IMR-90 (cell line): ENCODE measurements at regions not wholly inside any gene's neighbourhood (a gene's known extent, or its start where the extent isn't known, plus 50 kb on each side); places are given as distances from the start of the nearest gene placed in this dataset.

Experiments used
- ATAC-seq: fragments of 200-7000 bp; cut with Tn5 transposase; 2 replicates; pipeline ENCODE4 v1.9.1; 2020; ENCODE audit warnings: low read depth, mild to moderate bottlenecking, moderate library complexity
- BruUV-seq: library from RNA; stranded (reverse); fragments of 400-500 nt; replicated peaks from 2 replicates; lab custom pipeline; 2021; lab: Mats Ljungman, UMichigan
- CTCF ChIA-PET: fragments of 300-600 bp; formaldehyde crosslinking; extraction: SDS; loops from one replicate; lab custom pipeline; 2021; ENCODE audit warnings: antibody characterized with exemption; lab: Yijun Ruan, JAX
- POLR2A ChIA-PET: fragments of 300-600 bp; sonication (Branson Sonifier 250); formaldehyde crosslinking; loops from one replicate; lab custom pipeline; 2022; ENCODE audit warnings: antibody characterized with exemption; ENCODE audit not compliant: unreplicated experiment; lab: Charles Lee
- DNase-seq: peaks from one replicate; pipeline ENCODE4 v3.0.0; 2013
- H2AFZ ChIP-seq: replicated peaks from 2 replicates; pipeline ENCODE3; 2013; ENCODE audit warnings: low read length, mild to moderate bottlenecking; ENCODE audit not compliant: poor library complexity
- H2AK5ac ChIP-seq: 2 replicates; pipeline ENCODE4 v1.6.1; 2013; ENCODE audit warnings: low read depth, low read length, inconsistent platforms
- H2AK9ac ChIP-seq: replicated peaks from 2 replicates; pipeline ENCODE3; 2013; ENCODE audit warnings: mild to moderate bottlenecking, low read depth, low read length, moderate library complexity; ENCODE audit not compliant: poor library complexity
- H2BK120ac ChIP-seq: 2 replicates; pipeline ENCODE4 v1.6.1; 2013; ENCODE audit warnings: low read depth, low read length, inconsistent platforms
- H2BK15ac ChIP-seq: 3 replicates; pipeline ENCODE4 v1.6.1; 2013; ENCODE audit warnings: low read depth, low read length, inconsistent platforms
- H2BK20ac ChIP-seq: 2 replicates; pipeline ENCODE4 v1.6.1; 2013; ENCODE audit warnings: low read depth, mild to moderate bottlenecking, inconsistent platforms, low read length, moderate library complexity
- H2BK5ac ChIP-seq: 2 replicates; pipeline ENCODE4 v1.6.1; 2013; ENCODE audit warnings: mild to moderate bottlenecking, low read depth, low read length, inconsistent platforms; ENCODE audit not compliant: poor library complexity, severe bottlenecking
- H3K14ac ChIP-seq: replicated peaks from 2 replicates; pipeline ENCODE4 v1.6.1; 2013; ENCODE audit warnings: low read depth, low read length, inconsistent platforms
- H3K18ac ChIP-seq: 2 replicates; pipeline ENCODE4 v1.6.1; 2013; ENCODE audit warnings: low read depth, low read length, control low read depth
- H3K23ac ChIP-seq: 2 replicates; pipeline ENCODE4 v1.6.1; 2013; ENCODE audit warnings: low read depth, low read length, inconsistent platforms
- H3K27ac ChIP-seq: 2 replicates; pipeline ENCODE4 v1.5.1; 2013; ENCODE audit warnings: mild to moderate bottlenecking, control low read depth, low read length; ENCODE audit not compliant: insufficient read depth
- H3K27me3 ChIP-seq: 2 replicates; pipeline ENCODE4 v1.6.1; 2013; ENCODE audit warnings: low read length; ENCODE audit not compliant: control insufficient read depth, insufficient read depth
- H3K36me3 ChIP-seq: 2 replicates; pipeline ENCODE4 v1.6.1; 2013; ENCODE audit warnings: low read length, mixed read lengths; ENCODE audit not compliant: control insufficient read depth, insufficient read depth
- H3K4ac ChIP-seq: 2 replicates; pipeline ENCODE4 v1.6.1; 2013; ENCODE audit warnings: low read depth, low read length, inconsistent platforms
- H3K4me1 ChIP-seq: 2 replicates; pipeline ENCODE4 v1.6.1; 2013; ENCODE audit warnings: low read length, mixed read lengths; ENCODE audit not compliant: control insufficient read depth, insufficient read depth
- H3K4me2 ChIP-seq: 2 replicates; pipeline ENCODE4 v1.6.1; 2013; ENCODE audit warnings: low read depth, mild to moderate bottlenecking, control low read depth, low read length, moderate library complexity
- H3K4me3 ChIP-seq: 2 replicates; pipeline ENCODE4 v1.5.1; 2013; ENCODE audit warnings: low read depth, mild to moderate bottlenecking, control low read depth, low read length, moderate library complexity; ENCODE audit not compliant: insufficient read depth
- H3K56ac ChIP-seq: 2 replicates; pipeline ENCODE4 v1.6.1; 2013; ENCODE audit warnings: low read length, inconsistent platforms; ENCODE audit not compliant: insufficient read depth; ENCODE audit errors: extremely low read depth
- H3K79me1 ChIP-seq, 2 experiments: 2 replicates each; pipeline ENCODE4 v1.6.1; 2013; ENCODE audit warnings: low read length in 2 of 2, inconsistent platforms in 1 of 2, low read depth in 1 of 2
- H3K9ac ChIP-seq: 2 replicates; pipeline ENCODE4 v1.6.1; 2013; ENCODE audit warnings: low read depth, low read length, control low read depth
- H3K9me1 ChIP-seq: 2 replicates; pipeline ENCODE4 v1.6.1; 2013; ENCODE audit warnings: low read length, inconsistent platforms; ENCODE audit not compliant: insufficient read depth
- H3K9me3 ChIP-seq: 2 replicates; pipeline ENCODE4 v1.6.1; 2013; ENCODE audit warnings: low read length; ENCODE audit not compliant: control insufficient read depth, insufficient read depth
- H4K20me1 ChIP-seq: 2 replicates; pipeline ENCODE4 v1.6.1; 2013; ENCODE audit warnings: low read length, inconsistent platforms; ENCODE audit not compliant: insufficient read depth
- H4K5ac ChIP-seq: 2 replicates; pipeline ENCODE4 v1.6.1; 2013; ENCODE audit warnings: mild to moderate bottlenecking, low read depth, low read length, control low read depth
- H4K8ac ChIP-seq, 2 experiments: 2 replicates each; pipeline ENCODE4 v1.6.1; 2013; ENCODE audit warnings: low read depth in 2 of 2, low read length in 2 of 2, control low read depth in 1 of 2, inconsistent platforms in 1 of 2
- H4K91ac ChIP-seq: 2 replicates; pipeline ENCODE4 v1.6.1; 2013; ENCODE audit warnings: low read depth, low read length, inconsistent platforms; ENCODE audit not compliant: insufficient read depth
- BHLHE40 ChIP-seq: fragments of 150-350 bp; IDR thresholded peaks from 2 replicates; pipeline ENCODE4 v1.6.1; 2016; ENCODE audit warnings: mild to moderate bottlenecking, low read depth, low read length
- CEBPB ChIP-seq: IDR thresholded peaks from 2 replicates; pipeline ENCODE4 v1.6.1; 2012; ENCODE audit warnings: low read depth, low read length, improper control_type of control experiment
- CHD1 ChIP-seq: IDR thresholded peaks from 2 replicates; pipeline ENCODE4 v1.6.1; 2012; ENCODE audit warnings: low read depth, low read length, improper control_type of control experiment
- FOS ChIP-seq: fragments of 150-350 bp; IDR thresholded peaks from 2 replicates; pipeline ENCODE4 v1.6.1; 2016; ENCODE audit warnings: low read depth, low read length
- MAFK ChIP-seq: IDR thresholded peaks from 2 replicates; pipeline ENCODE4 v1.6.1; 2012; ENCODE audit warnings: low read depth, low read length, improper control_type of control experiment
- MAZ ChIP-seq: IDR thresholded peaks from 2 replicates; pipeline ENCODE4 v1.6.1; 2012; ENCODE audit warnings: low read depth, mild to moderate bottlenecking, low read length, improper control_type of control experiment, moderate library complexity, borderline replicate concordance
- MXI1 ChIP-seq: IDR thresholded peaks from 2 replicates; pipeline ENCODE4 v1.6.1; 2012; ENCODE audit warnings: low read depth, mild to moderate bottlenecking, low read length, moderate library complexity, borderline replicate concordance
- NFE2L2 ChIP-seq: fragments of 150-350 bp; IDR thresholded peaks from 2 replicates; pipeline ENCODE4 v1.6.1; 2016; ENCODE audit warnings: low read depth, mild to moderate bottlenecking, low read length
- POLR2A ChIP-seq: IDR thresholded peaks from 2 replicates; pipeline ENCODE4 v1.6.1; 2012; ENCODE audit warnings: mild to moderate bottlenecking, low read depth, low read length
- RAD21 ChIP-seq: IDR thresholded peaks from 2 replicates; pipeline ENCODE4 v1.6.1; 2012; ENCODE audit warnings: low read length, improper control_type of control experiment
- RCOR1 ChIP-seq: IDR thresholded peaks from 2 replicates; pipeline ENCODE4 v1.6.1; 2012; ENCODE audit warnings: mild to moderate bottlenecking, low read length, improper control_type of control experiment; ENCODE audit not compliant: insufficient replicate concordance
- RFX5 ChIP-seq: IDR thresholded peaks from 2 replicates; pipeline ENCODE4 v1.8.0; 2012; ENCODE audit warnings: low read depth, mild to moderate bottlenecking, low read length, moderate library complexity
- SMC3 ChIP-seq: fragments of 150-350 bp; IDR thresholded peaks from 2 replicates; pipeline ENCODE4 v1.6.1; 2016; ENCODE audit warnings: low read depth, mild to moderate bottlenecking, antibody characterized with exemption, low read length, moderate library complexity
- WGBS, 2 experiments: methylation state at CpG; one replicate each; pipeline versions ENCODE4 v1.1.5 to v1.1.7; 2013; ENCODE audit warnings: missing lambda C conversion rate in 2 of 2; ENCODE audit not compliant: insufficient read length in 1 of 2; ENCODE audit errors: extremely low coverage in 2 of 2; 5-methylcytosine and 5-hydroxymethylcytosine counted together
- dilution Hi-C: fragments of 300-500 bp; cut with HindIII; formaldehyde crosslinking; loops from one replicate; pipeline ENCODE4 v1.14.3; 2018; ENCODE audit warnings: low sequenced_read_pairs; ENCODE audit not compliant: unreplicated experiment
- in situ Hi-C: fragments of 300-500 bp; cut with MboI; formaldehyde crosslinking; loops from 3 replicates; pipeline ENCODE4 v1.14.3; 2019; ENCODE audit warnings: low sequenced_read_pairs, inconsistent platforms, mixed read lengths
- intact Hi-C: fragments of 100-400 bp; cut with micrococcal nuclease; formaldehyde crosslinking; loops from 2 replicates; pipeline ENCODE4 v1.10.0; 2022
- TF ChIP-seq, protein P1 (sequence below): conservative IDR thresholded peaks from 2 replicates; pipeline ENCODE4 v1.5.1; 2012; ENCODE audit warnings: mild to moderate bottlenecking, low read depth, low read length, improper control_type of control experiment
- TF ChIP-seq, protein P2 (sequence below): fragments of 150-350 bp; IDR thresholded peaks from 2 replicates; pipeline ENCODE4 v1.6.1; 2017; ENCODE audit warnings: mild to moderate bottlenecking, antibody characterized with exemption, low read length, low read depth
- TF ChIP-seq, protein P3 (sequence below): fragments of 150-350 bp; IDR thresholded peaks from 2 replicates; pipeline ENCODE4 v1.6.1; 2016; ENCODE audit warnings: low read depth, mild to moderate bottlenecking, low read length, moderate library complexity, borderline replicate concordance

GRCh38 chr5:125912028-125912427, 511.2 kb upstream of the GRAMD2B start:
- Histone ChIP-seq H4K20me1 (no peaks in the 10 kb centered on the region), H3K79me1 (no peaks in the 10 kb centered on the region), H3K4me3 (no peak overlapping the region), H3K23ac (no peak overlapping the region), H3K18ac (no peak overlapping the region), H4K91ac (no peak overlapping the region), H2AK5ac (no peak overlapping the region), H3K27ac (no peak overlapping the region), H3K4me1 (no peaks in the 10 kb centered on the region), H2AK9ac (no peak overlapping the region), H3K4me2 (no peak overlapping the region), H2BK120ac (no peak overlapping the region), H3K36me3 (no peaks in the 10 kb centered on the region), H2BK15ac (no peak overlapping the region), H3K9me1 (no peaks in the 10 kb centered on the region), H3K27me3 (no peaks in the 10 kb centered on the region), H3K56ac (no peak overlapping the region), H4K8ac (no peak overlapping the region), H2AFZ (no peak overlapping the region), H2BK20ac (no peak overlapping the region), H3K9me3 (peaks cover 2% of the 10 kb centered on the region), H3K14ac (no peak overlapping the region), H3K9ac (no peak overlapping the region), H3K4ac (no peak overlapping the region), H4K5ac (no peak overlapping the region), H2BK5ac (no peak overlapping the region)
- ChIA-PET POLR2A (no interaction called here), CTCF (no interaction called here)
- TF ChIP-seq CEBPB: no peak
- no peak for TF ChIP-seq POLR2A
- no peak for TF ChIP-seq MAFK
- TF ChIP-seq MAZ: no peak
- TF ChIP-seq MXI1: no peak
- TF ChIP-seq, protein P1, sequence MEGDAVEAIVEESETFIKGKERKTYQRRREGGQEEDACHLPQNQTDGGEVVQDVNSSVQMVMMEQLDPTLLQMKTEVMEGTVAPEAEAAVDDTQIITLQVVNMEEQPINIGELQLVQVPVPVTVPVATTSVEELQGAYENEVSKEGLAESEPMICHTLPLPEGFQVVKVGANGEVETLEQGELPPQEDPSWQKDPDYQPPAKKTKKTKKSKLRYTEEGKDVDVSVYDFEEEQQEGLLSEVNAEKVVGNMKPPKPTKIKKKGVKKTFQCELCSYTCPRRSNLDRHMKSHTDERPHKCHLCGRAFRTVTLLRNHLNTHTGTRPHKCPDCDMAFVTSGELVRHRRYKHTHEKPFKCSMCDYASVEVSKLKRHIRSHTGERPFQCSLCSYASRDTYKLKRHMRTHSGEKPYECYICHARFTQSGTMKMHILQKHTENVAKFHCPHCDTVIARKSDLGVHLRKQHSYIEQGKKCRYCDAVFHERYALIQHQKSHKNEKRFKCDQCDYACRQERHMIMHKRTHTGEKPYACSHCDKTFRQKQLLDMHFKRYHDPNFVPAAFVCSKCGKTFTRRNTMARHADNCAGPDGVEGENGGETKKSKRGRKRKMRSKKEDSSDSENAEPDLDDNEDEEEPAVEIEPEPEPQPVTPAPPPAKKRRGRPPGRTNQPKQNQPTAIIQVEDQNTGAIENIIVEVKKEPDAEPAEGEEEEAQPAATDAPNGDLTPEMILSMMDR: no peak
- TF ChIP-seq NFE2L2: no peak
- TF ChIP-seq SMC3: no peak
- no peak for TF ChIP-seq RFX5
- no peak for TF ChIP-seq RAD21
- TF ChIP-seq CHD1: no peak
- no peak for TF ChIP-seq RCOR1
- no peak for TF ChIP-seq FOS
- TF ChIP-seq, protein P2, sequence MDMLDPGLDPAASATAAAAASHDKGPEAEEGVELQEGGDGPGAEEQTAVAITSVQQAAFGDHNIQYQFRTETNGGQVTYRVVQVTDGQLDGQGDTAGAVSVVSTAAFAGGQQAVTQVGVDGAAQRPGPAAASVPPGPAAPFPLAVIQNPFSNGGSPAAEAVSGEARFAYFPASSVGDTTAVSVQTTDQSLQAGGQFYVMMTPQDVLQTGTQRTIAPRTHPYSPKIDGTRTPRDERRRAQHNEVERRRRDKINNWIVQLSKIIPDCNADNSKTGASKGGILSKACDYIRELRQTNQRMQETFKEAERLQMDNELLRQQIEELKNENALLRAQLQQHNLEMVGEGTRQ: no peak
- TF ChIP-seq BHLHE40: no peak
- TF ChIP-seq, protein P3, sequence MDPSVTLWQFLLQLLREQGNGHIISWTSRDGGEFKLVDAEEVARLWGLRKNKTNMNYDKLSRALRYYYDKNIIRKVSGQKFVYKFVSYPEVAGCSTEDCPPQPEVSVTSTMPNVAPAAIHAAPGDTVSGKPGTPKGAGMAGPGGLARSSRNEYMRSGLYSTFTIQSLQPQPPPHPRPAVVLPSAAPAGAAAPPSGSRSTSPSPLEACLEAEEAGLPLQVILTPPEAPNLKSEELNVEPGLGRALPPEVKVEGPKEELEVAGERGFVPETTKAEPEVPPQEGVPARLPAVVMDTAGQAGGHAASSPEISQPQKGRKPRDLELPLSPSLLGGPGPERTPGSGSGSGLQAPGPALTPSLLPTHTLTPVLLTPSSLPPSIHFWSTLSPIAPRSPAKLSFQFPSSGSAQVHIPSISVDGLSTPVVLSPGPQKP: no peak
- intact Hi-C loops (no loop called here), dilution Hi-C loops (no loop called here), in situ Hi-C loops (no loop called here)
- DNase-seq: no peak
- BruUV-seq: no TSS peak
- no CpG with 5 or more reads among the region's 1 CpG for WGBS, 2 experiments
- no peak for ATAC-seq
